Psoas muscle (tissue), 7 donors: ENCODE measurements at regions not wholly inside any gene's neighbourhood (a gene's known extent, or its start where the extent isn't known, plus 50 kb on each side); places are given as distances from the start of the nearest gene placed in this dataset.

Experiments
- ATAC-seq, 4 donors: fragments of 200-7000 bp; cut with Tn5 transposase; one replicate each; pipeline ENCODE4 v1.9.1; 2020; ENCODE audit warnings: moderate library complexity in 3 of 4, mild to moderate bottlenecking in 2 of 4
- DNase-seq, 2 donors: peaks; one replicate each; pipeline ENCODE4 v3.0.0-alpha.2; 2020
- H3K27ac ChIP-seq: fragments of 200-600 bp; one replicate; pipeline ENCODE4 v1.8.0; 2022
- H3K27me3 ChIP-seq, 3 donors: fragments of 200-600 bp in 1 of 3; one replicate each; pipeline versions ENCODE4 v1.6.1 to v1.8.0; 2013 to 2022; ENCODE audit warnings: low read length in 2 of 3, mild to moderate bottlenecking in 2 of 3, moderate library complexity in 1 of 3; ENCODE audit not compliant: insufficient read depth in 3 of 3
- H3K36me3 ChIP-seq, 2 donors: fragments of 200-600 bp in 1 of 2; one replicate each; pipeline versions ENCODE4 v1.6.1 to v1.8.0; 2013 to 2022; ENCODE audit warnings: low read depth in 1 of 2, mild to moderate bottlenecking in 1 of 2, moderate library complexity in 1 of 2; ENCODE audit not compliant: insufficient read depth in 1 of 2
- H3K4me1 ChIP-seq: fragments of 200-600 bp; one replicate; pipeline ENCODE4 v1.8.0; 2022
- H3K4me3 ChIP-seq: fragments of 200-600 bp; one replicate; pipeline ENCODE4 v1.8.0; 2022; ENCODE audit warnings: mild to moderate bottlenecking
- H3K9me3 ChIP-seq: fragments of 200-600 bp; one replicate; pipeline ENCODE4 v1.8.0; 2022
- CTCF ChIP-seq: fragments of 200-600 bp; IDR thresholded peaks from one replicate; pipeline ENCODE4 v1.8.0; 2022; ENCODE audit warnings: antibody characterized with exemption
- WGBS, 3 donors: extraction: QIAGEN DNeasy Blood & Tissue Kit; methylation state at CpG; one replicate each; pipeline versions ENCODE4 v1.1.6 to v1.1.7; 2013; 5-methylcytosine and 5-hydroxymethylcytosine counted together
- intact Hi-C, 2 donors: fragments of 100-400 bp; cut with DNase I; formaldehyde crosslinking; loops; one replicate each; pipeline versions ENCODE4 v1.11.0 to v1.14.2; 2022
- donor health status: healthy with polysubstance abuse.
- donor health status: DM: no; HTN: no; CAD: no; lungs with moderate emphysema.
- donor health status: Bipolar disorder and iron deficiency.
- donor health status: healthy.
- donor health status: DM: yes; HTN: yes; CAD: no.
- donor health status: DM: no; HTN: no; CAD: no.
- donor health status: DM: yes; HTN: yes; CAD: no.

DNA sequence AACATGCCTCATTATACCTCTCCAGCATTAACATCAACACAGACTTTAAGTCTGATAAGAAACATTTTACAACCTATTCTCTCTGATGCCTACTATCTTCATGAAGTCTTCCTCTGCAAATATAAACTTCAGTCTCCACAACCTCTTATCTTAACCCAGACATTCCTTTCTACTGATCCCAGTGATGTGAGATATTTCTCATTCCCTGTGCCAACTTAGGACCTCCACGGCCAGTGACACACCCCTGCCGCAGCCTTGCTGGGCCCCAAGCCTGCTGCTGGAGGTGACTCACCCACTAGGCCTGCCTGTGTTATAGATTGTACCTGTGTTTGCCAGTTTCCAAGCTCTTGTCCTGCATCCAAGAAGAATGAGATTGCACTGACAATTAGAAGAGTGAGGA, 734.5 kb upstream of the CADM2 start:
- no peak for TF ChIP-seq CTCF
- no peaks in the 10 kb centered on the region for H3K36me3 ChIP-seq
- WGBS, 3 donors: 79 to 85% (median 80%) methylated on average over 2 of the region's 2 CpGs
- H3K4me1 ChIP-seq: no peaks in the 10 kb centered on the region
- peaks cover 0 to 2% (median 0%) of the 10 kb centered on the region in 3 donors for H3K27me3 ChIP-seq
- H3K4me3 ChIP-seq: no peak overlapping the region
- intact Hi-C loops: no loop called here
- DNase-seq (no peak), ATAC-seq (no peak)
- H3K9me3 ChIP-seq: peaks cover 7% of the 10 kb centered on the region
- no peak overlapping the region for H3K27ac ChIP-seq

DNA sequence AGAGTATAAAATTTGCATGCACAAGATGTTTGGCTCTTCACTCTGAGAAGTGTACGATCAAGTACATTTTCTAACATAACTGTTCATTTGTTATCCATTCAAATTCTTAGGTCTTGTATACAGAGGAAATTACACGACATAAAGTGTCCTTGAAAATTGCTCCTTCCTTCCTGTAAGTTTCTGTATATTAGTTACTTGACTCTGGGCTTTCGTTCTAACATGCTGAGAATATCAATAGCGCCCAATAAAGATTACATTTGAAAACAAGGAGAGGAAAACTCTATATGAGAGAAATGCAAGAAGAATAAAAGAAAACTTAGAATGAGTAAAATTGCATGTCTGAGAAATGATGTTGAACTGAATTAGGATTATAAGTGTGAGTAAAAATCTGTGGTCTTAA, 722.5 kb upstream of the CADM2 start:
- ATAC-seq (no peak), DNase-seq (no peak)
- Histone ChIP-seq H3K9me3 (no peaks in the 10 kb centered on the region), H3K27ac (no peak overlapping the region), H3K27me3 (no peaks in the 10 kb centered on the region), H3K4me3 (no peak overlapping the region), H3K36me3 (no peaks in the 10 kb centered on the region), H3K4me1 (no peaks in the 10 kb centered on the region)
- intact Hi-C loops: no loop called here
- no peak for TF ChIP-seq CTCF
- WGBS, 3 donors: 79 to 82% (median 79%) methylated on average over 4 of the region's 4 CpGs

GRCh38 chr3:84245789-84246188, 713.0 kb upstream of the CADM2 start:
- Histone ChIP-seq H3K4me3 (no peak overlapping the region), H3K27ac (no peak overlapping the region), H3K4me1 (no peaks in the 10 kb centered on the region), H3K27me3 (no peaks in the 10 kb centered on the region), H3K9me3 (peaks cover 5% of the 10 kb centered on the region), H3K36me3 (no peaks in the 10 kb centered on the region)
- intact Hi-C loops: no loop called here
- no peak for ATAC-seq
- no peak for TF ChIP-seq CTCF
- no peak for DNase-seq
- 41 to 61% (median 51%) methylated on average over 1 of the region's 1 CpG for WGBS, 3 donors

GRCh38 chr3:84260596-84260995, 698.2 kb upstream of the CADM2 start:
- Histone ChIP-seq H3K4me3 (no peak overlapping the region), H3K27me3 (no peaks in the 10 kb centered on the region), H3K36me3 (no peaks in the 10 kb centered on the region), H3K9me3 (no peaks in the 10 kb centered on the region), H3K4me1 (no peaks in the 10 kb centered on the region), H3K27ac (no peak overlapping the region)
- intact Hi-C loops: no loop called here
- ATAC-seq (no peak), DNase-seq (no peak)
- 74 to 89% (median 79%) methylated on average over 3 of the region's 3 CpGs for WGBS, 3 donors
- TF ChIP-seq CTCF: no peak

DNA sequence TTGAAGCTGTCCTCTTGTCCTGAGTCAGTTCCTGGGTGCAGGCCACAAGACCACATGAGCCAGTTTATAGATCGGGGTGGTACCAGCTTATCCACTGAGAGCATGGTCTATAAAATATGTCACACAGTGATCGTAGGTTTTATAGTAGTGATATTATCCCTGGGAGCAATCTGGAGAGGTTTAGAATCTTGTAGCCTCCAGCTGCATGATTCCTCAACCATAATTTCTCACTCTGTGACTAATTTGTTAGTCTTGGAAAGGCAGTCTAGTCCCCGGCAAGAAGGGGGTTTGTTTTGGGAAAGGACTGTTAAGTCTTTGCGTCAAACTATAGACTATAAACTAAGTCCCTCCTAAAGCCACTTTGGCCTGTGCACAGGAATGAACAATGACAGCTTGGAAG, 693.0 kb upstream of the CADM2 start:
- no peak for DNase-seq
- Histone ChIP-seq H3K27me3 (no peaks in the 10 kb centered on the region), H3K4me1 (no peaks in the 10 kb centered on the region), H3K4me3 (no peak overlapping the region), H3K36me3 (no peaks in the 10 kb centered on the region), H3K9me3 (no peaks in the 10 kb centered on the region), H3K27ac (no peak overlapping the region)
- TF ChIP-seq CTCF: no peak
- 62 to 67% (median 66%) methylated on average over 4 of the region's 4 CpGs for WGBS, 3 donors
- no peak for ATAC-seq
- intact Hi-C loops: no loop called here
